ENCODE measurements at regions not wholly inside any gene's neighbourhood (a gene's known extent, or its start where the extent isn't known, plus 50 kb on each side); places are given as distances from the start of the nearest gene placed in this dataset.
A peak's percentile ranks its signal among the peaks of the same experiment; 100 is the strongest.

- ATAC-seq: no peak
- H3K4me3 ChIP-seq: no peak overlapping the region
- H3K9me3 ChIP-seq: no peaks in the 10 kb centered on the region
- H3K36me3 ChIP-seq: no peaks in the 10 kb centered on the region
- no peak for TF ChIP-seq CTCF (IDR thresholded peaks at IDR 0.05)
- no peak overlapping the region for H3K27ac ChIP-seq
- peaks cover 2 to 16% of the 10 kb centered on the region in 2 donors for H3K27me3 ChIP-seq
- no peak for DNase-seq
- no peaks in the 10 kb centered on the region for H3K4me1 ChIP-seq
- intact Hi-C loops (cut with DNase I): no loop called here
These were observed 247.1 kb downstream of the UTP18 start for GRCh38 chr17:51507444-51507843.

- H3K9me3 ChIP-seq: no peaks in the 10 kb centered on the region
- intact Hi-C loops (cut with DNase I): no loop called here
- DNase-seq (no peak), ATAC-seq (peak; percentile 79)
- no peaks in the 10 kb centered on the region for H3K36me3 ChIP-seq
- no peak for TF ChIP-seq CTCF (IDR thresholded peaks at IDR 0.05)
- no peak overlapping the region for H3K27ac ChIP-seq
- peaks cover 2 to 16% of the 10 kb centered on the region in 2 donors for H3K27me3 ChIP-seq
- H3K4me3 ChIP-seq: no peak overlapping the region
- H3K4me1 ChIP-seq: no peaks in the 10 kb centered on the region
These were observed 247.7 kb downstream of the UTP18 start for GRCh38 chr17:51508048-51508447.

- Histone ChIP-seq H3K27ac (no peak overlapping the region), H3K4me1 (no peaks in the 10 kb centered on the region), H3K27me3 (peaks cover under 1 to 3% of the 10 kb centered on the region in 2 donors), H3K4me3 (no peak overlapping the region), H3K9me3 (no peaks in the 10 kb centered on the region), H3K36me3 (no peaks in the 10 kb centered on the region)
- ATAC-seq: no peak
- intact Hi-C loops (cut with DNase I): no loop called here
- TF ChIP-seq CTCF (IDR thresholded peaks at IDR 0.05): no peak
- DNase-seq: no peak
These were observed 250.6 kb downstream of the UTP18 start for GRCh38 chr17:51510940-51511339.

GRCh38 chr17:51512220-51512907 is 252.0 kb downstream of the UTP18 start:
- Histone ChIP-seq H3K36me3 (no peaks in the 10 kb centered on the region), H3K9me3 (no peaks in the 10 kb centered on the region), H3K27ac (no peak overlapping the region), H3K27me3 (no peaks in the 10 kb centered on the region), H3K4me1 (no peaks in the 10 kb centered on the region), H3K4me3 (no peak overlapping the region)
- intact Hi-C loops (cut with DNase I): no loop called here
- no peak for TF ChIP-seq CTCF (IDR thresholded peaks at IDR 0.05)
- DNase-seq (no peak), ATAC-seq (peak; percentile 45)

- H3K9me3 ChIP-seq: no peaks in the 10 kb centered on the region
- no peak for ATAC-seq
- no peaks in the 10 kb centered on the region for H3K36me3 ChIP-seq
- no peak overlapping the region for H3K27ac ChIP-seq
- no peak for TF ChIP-seq CTCF (IDR thresholded peaks at IDR 0.05)
- peaks cover 0 to 6% of the 10 kb centered on the region in 2 donors for H3K27me3 ChIP-seq
- DNase-seq: no peak
- intact Hi-C loops (cut with DNase I): no loop called here
- no peaks in the 10 kb centered on the region for H3K4me1 ChIP-seq
- H3K4me3 ChIP-seq: no peak overlapping the region
These were observed 256.6 kb downstream of the UTP18 start for GRCh38 chr17:51516924-51517323.

Measured in left lung (tissue), 4 donors.